Skeletal muscle cell (primary cell): ENCODE measurements at regions not wholly inside any gene's neighbourhood (a gene's known extent, or its start where the extent isn't known, plus 50 kb on each side); places are given as distances from the start of the nearest gene placed in this dataset.
A peak's percentile ranks its signal among the peaks of the same experiment; 100 is the strongest.
"Not testable (repeated sequence)": the region's sequence is repeated elsewhere in the genome, so short reads cannot be mapped to it uniquely, and the experiment has no call there.

Experiments used
- DNase-seq: peaks from one replicate; pipeline ENCODE4 v3.0.0-alpha.2; 2010; ENCODE audit warnings: low read depth
- H3K4me3 ChIP-seq: 2 replicates; pipeline ENCODE4 v1.5.1; 2011; ENCODE audit warnings: low read depth, mild to moderate bottlenecking, control low read depth, low read length, moderate library complexity

DNA sequence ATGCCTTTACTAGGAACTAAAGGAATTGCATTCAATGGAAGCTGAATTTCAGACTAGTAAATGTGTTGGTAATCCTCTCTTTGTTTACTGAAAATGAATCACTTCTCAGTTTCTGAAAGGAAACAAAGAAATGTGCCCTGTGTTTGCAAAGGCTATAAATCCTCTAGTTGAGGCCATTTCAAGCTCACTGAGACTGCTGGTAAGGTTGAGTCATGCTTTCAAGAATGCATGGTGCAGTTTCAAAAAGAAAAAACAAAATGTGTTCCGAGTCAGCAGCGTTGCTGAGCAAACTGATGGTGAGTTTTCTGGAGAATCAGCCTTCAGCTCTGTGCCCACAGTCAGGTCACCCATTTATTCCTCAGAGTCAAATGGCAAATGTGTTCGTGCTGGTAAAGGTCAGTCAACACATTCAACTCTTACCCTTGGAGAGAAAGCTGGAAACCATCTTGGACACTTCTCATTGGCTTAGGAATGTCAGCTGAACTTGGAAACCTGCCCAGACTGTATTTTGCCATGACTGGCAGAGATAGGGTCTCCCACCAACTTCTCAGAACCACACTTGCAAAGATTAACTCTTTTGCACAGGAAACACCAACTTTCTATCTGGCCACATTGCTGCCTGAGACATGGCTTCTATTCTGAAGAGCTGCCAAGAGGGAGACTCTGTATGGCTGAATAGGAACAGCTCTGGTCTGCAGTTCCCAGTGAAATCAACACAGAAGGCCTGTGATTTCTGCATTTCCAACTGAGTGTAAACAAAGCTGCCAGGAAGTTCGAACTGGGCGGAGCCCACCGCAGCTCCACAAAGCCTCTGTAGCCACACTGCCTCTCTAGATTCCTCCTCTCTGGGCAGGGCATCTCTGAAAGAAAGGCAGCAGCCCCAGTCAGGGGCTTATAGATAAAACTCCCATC, 484.4 kb downstream of the ATP23 start:
- peak overlapping the region; percentile 6 for H3K4me3 ChIP-seq
- DNase-seq = peak; percentile 93

DNA sequence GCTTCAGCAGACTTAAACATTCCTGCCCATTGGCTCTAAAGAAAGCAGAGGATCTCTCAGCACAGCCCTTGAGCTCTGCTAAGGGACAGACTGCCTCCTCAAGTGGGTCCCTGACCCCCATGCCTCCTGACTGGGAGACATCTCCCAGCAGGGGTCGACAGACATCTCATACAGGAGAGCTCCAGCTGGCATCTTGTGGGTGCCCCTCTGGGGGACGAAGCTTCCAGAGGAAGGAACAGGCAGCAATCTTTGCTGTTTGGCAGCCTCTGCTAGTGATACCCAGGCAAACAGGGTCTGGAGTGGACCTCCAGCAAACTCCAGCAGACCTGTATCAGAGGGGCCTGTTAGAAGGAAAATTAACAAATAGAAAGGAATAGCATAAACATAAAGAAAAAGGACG, 485.1 kb downstream of the ATP23 start:
- DNase-seq, H3K4me3 ChIP-seq: not testable (repeated sequence)

DNA sequence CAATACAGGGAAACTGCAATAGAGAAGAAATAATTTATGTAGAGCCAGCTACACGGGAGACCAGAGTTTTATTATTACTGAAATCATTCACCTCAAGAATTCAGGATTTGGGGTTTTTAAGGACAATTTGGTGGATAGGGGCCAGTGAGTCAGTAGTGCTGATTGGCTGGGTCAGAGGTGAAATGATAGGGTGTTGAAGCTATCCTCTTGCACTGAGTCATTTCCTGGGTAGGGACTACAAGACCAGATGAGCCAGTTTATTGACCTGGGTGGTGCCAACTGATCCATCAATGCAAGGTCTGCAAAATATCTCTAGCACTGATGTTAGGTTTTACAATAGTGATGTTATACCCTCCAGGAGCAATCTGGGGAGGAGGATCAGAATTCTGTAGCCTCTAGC, 486.3 kb downstream of the LRIG3 start:
- H3K4me3 ChIP-seq = no peak overlapping the region
- no peak for DNase-seq

DNA sequence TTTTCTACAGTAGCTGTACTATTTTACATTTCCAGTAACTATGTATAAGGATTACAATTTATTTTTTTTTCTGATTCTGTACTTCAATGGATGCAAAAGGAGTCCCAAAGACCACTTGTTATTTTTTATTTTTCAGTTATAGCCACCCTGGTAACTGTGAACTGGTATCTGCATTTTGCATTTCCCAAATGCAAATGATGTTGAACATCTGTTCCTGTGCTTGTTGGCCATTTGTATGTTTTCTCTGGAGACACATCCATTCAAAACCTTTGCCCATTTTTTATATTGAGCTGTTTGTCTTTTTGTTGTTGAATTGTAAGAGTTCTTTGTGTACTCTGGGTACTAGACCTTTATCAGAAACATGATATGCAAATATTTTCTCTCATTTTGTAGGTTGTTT, 485.6 kb downstream of the LRIG3 start:
- no peak for DNase-seq
- H3K4me3 ChIP-seq = no peak overlapping the region

DNA sequence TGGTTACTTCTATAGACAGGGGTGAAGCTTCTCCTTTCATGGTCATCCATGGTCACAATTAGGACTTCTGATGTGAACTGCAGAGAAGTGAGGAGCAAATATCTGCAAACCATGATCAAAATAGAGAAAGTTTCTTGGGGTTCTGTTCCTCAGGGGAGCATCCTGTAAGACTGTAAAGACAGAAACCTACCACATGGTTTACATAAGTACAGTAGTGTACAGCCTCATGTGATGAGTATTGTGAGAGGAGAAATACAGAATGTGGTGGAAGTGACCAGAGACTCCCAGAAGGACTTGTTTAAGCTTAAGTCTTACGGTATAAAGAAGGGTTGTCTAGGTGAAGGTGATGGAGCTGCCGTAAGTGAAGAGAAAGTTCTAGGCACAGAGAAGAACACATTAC, 484.7 kb downstream of the LRIG3 start:
- DNase-seq = no peak
- no peak overlapping the region for H3K4me3 ChIP-seq

DNA sequence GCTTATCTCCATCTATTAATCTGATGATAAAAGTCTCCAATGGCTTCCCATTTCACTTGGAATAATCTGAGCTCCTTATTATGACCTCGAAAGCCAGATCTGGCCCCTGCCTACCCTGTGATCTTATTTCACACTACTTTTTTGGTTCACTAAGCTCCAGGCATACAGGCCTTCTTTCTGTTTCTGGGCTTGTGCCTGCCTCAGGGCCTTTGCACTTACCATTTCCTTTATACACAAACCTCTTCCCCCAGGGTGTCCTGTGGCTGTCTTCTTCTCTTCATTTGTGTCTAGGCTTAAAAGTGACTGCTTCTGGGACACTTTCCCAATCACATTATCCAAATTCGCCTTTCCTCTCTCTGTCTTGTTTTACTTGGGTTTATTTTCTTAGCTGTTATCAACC, 478.8 kb downstream of the LRIG3 start:
- no peak for DNase-seq
- H3K4me3 ChIP-seq = no peak overlapping the region

DNA sequence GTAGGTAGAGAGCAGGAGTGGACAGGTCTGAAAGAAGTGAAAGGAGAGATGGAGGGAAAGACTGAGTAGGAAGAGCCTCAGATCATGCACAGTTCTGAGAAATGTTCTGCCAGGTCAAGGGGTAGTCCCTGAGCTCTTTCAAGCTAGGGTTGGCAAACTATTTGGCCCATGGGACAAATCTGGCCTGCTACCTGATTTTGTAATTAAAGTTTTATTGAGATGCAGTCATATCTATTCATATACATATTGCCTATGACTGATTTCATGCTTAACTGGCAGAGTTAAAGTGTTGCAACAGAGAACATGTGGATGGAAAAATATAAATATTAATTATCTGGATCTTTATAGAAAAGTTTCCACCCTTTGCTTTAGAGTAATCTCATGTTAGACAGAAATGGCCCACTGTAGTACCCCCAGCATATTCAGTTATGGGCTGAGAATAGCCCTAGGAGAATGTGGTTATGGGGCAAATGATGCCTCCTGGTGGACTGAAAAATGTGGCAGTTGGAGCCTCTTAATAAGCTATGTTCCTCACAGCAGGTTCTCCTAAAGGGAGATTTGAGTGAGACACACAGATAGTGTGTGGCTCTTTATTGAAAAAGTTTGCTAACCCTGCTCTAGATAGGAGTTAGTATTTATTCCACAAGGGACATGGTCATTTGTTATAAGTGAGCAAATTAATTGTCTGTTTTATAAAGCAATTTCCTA, 476.9 kb downstream of the LRIG3 start:
- no peak for DNase-seq
- no peak overlapping the region for H3K4me3 ChIP-seq

DNA sequence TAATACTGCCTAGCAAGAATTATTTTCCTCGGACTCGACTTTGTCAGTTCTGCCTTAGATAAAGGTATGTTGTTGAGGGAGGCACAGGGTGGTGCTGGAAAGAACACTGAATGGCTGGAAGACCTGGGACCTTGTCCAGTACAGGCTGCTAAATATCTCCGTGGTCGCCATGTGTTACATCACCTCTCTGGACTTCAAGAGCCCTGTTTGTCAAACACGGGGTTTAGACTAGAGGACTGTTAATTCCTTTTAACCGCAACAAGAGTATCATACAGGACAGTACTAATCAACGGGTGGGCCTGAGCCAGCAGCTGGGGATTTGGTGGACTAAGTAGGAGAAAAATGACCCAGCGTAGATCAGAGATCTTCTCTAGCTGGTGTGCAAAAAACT, 476.3 kb downstream of the LRIG3 start:
- no peak overlapping the region for H3K4me3 ChIP-seq
- no peak for DNase-seq

DNA sequence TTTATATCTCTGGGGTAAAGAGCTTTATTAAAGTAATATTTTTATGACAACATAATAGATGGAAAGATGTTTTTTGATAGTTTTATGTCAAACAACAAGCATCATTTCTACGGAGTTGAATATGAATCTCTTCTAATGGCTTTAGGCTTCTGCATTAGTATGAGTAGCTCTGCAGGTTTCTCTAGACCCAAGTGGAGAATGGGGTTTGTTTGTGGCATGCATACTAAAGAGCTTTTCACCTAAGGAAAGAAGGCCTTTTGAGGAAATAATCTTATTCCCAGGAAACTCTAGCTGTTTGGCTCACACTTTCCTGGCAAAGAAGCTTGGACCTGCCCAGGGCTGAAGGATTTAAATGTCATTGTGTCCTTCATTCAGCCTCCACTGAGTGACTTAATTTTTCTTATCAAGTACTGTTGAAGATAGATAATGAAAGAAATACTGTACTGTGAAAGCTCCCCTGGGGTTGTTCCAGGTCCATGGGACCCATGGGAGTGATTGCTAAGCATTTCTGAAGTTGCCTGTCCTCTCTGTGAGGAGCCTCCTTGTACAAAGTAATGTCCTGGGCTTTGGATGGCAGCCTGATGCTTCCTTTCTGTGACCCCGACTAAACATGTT, 469.3 kb downstream of the LRIG3 start:
- H3K4me3 ChIP-seq = no peak overlapping the region
- DNase-seq = no peak

DNA sequence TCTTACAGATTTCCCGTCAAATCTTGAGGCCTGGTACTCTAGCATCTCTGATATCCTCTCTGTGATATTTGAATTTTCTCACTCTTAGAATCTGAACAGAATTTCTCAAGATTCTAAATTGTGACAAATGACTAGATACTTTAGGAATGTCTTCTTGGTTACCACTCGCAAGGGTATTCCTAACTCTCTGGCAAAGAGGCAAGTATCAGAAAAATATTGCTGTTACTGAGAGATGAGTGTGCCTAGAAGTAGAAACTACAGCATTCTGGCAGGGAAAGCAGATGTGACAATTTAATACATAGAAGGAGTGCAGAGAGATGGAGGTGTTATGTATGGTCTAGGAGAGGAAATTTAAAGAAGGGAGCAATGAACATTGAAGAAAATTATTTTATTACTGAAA, 467.8 kb downstream of the LRIG3 start:
- DNase-seq = no peak
- H3K4me3 ChIP-seq = no peak overlapping the region

DNA sequence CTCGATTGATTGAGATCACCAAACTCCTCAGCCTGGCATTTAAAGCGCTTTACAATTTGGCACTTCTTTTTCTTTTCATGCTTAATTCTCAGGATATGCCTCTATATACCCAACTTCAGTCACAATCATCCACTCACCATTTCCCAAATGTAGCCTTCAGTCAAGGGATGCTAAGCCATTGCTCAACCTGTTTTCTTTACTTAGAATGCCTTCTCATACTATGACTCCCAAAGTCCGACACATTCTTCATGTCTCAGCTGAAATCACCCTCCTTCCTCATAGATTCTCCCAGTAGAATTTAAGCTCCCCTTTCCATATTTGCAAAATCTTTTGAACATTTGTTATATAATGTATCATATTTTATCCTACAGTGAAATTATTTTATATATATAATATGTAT, 467.0 kb downstream of the LRIG3 start:
- no peak for DNase-seq
- H3K4me3 ChIP-seq = no peak overlapping the region

DNA sequence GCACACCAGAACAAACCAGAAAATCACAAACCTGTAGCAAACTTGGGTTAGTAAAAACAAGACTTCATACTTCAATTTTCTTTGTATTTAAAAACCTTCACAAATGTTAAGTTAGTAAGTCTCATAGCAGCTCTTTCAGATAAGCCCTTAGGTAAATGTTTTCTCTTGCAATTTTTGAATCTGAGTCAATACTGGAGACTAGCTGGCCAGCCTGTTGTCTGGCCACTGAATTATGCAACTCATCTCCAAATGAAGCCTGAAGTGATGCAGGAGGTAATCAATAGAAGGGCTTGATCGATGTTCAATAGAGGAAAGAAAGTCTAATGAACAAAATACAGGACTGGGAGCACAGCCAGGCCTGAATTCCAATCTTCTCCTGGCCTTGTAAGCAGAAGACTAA, 465.2 kb downstream of the LRIG3 start:
- no peak for DNase-seq

DNA sequence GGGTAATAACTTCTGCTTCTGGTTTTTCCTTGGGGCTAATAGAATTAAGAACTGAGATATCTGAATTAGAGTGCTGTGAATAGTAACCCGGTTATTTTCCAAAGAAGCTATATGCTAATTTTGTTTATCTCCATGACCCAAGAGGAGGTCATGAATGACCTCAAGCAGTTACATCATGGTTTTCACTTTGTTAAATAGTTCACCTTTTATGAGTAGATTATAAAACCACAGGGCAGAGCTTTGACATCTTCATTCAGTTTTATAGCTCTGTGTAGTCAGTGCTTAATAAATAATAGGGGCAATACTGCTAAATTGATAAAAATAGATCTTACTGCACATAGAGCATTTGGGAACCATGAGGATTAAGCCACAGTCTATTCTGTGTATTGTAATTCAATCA, 462.2 kb downstream of the LRIG3 start:
- no peak overlapping the region for H3K4me3 ChIP-seq
- no peak for DNase-seq

More for the DNA sequence above, 465.2 kb downstream of the LRIG3 start:
- H3K4me3 ChIP-seq = no peak overlapping the region

DNA sequence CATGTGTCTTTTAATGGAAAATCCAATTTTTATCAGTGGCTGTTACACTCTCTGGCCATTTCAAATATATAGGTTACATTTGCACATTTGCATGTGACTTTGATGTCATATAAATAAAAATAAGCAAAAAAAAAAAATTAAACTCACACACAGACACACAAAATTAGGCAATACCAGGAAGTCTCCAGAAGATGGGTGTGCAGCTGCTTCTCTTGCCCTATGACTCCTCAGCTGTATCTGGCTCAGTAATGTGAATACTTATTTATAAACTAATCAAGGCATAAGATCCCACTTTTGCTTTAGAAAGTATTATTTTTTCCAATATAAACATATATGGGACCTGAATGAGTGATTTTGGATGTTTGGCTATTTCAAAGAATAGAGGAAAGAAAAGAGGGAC, 461.1 kb downstream of the LRIG3 start:
- H3K4me3 ChIP-seq = no peak overlapping the region
- DNase-seq = no peak

DNA sequence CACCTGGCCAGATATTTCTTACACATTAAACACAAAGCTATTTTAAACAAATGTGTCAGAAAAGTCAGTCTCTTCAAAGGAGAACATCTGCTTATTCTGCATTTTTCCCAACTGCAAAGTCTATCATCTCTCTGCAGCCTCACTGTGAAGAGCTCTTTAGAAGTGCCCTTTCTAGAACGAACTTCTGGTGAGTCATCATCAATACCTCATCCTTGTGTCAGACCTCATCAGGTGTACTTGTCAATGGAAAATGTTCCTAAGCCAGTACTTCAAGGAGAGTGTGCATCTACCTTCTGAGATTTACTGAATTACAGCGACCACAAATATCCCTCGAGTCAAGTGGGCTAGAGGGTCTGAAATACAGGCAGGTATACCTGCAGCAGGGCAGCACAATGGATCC, 457.3 kb downstream of the LRIG3 start:
- DNase-seq = no peak
- H3K4me3 ChIP-seq = no peak overlapping the region

DNA sequence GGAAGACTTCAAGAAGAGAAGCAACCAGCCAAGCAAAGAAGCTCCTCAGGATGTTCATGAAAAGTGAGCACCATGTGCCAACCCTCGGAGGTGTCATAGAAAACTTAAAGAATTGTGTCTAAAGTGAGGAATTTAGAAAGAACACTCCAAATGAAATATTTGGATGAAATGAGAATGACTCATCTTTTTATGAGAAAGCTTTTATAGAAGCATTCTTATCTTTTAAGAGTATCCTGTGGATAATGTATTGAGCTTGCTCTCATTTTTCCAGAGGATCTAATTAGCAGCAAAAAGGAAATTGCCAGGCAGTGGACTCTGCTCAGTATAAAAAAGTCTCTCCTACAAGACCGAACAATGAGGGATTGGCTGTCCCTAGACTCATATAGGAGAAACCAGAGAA, 454.9 kb downstream of the LRIG3 start:
- no peak for DNase-seq

DNA sequence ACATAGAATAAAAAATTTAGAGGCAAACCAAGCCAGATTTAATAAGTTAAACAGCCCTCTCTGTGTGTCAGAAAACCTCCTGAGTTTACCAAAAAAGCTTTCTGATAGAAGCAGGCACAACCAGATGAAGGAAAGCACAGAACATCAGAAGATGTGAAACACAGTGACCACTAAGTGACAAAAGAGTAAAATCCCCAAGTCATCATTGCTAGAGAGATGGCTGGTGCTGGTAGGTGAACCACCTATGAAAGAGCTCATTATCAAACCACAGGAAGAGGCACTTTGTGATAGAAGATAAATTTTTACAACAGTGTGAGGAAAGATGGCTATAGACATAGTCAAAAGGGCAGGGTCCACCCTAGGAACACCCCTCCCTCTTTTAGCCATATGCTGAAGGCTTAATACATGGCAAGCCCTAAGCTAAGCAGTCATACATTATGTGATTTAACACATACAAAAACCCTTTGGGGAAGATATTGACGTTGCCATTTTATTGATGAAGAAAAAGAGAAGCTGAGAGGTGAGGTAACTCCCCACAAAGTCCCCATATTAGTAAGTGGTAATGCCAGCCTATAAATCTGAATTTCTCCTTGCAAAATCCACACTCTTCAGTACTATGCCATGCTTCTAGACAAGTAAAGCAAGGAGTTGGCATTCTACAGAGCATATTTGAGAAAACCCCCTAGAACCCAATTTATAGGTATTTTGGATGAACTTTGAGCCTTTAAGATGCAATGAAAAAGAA, 449.9 kb downstream of the LRIG3 start:
- H3K4me3 ChIP-seq = no peak overlapping the region
- DNase-seq = no peak

More for the DNA sequence above, 454.9 kb downstream of the LRIG3 start:
- H3K4me3 ChIP-seq = no peak overlapping the region

DNA sequence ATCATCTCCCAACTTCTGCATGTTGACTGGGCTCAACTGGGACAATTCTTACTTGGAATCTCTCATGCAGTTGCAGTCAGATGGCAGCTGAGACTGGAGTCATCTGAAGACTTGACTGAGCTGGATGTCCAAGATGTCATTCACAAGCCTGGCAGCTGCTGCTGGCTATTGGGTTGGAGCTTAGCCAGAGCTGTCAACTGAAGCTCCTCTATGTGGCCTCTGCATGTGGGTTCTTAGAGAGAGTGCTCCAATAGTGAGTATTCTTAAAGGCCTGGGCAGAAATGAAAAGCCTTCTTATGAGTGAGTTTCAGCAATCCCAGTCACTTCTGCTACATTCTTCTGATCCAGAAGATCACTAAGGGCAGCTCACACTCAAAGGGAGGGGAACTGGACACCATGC, 440.9 kb downstream of the LRIG3 start:
- no peak overlapping the region for H3K4me3 ChIP-seq
- no peak for DNase-seq

DNA sequence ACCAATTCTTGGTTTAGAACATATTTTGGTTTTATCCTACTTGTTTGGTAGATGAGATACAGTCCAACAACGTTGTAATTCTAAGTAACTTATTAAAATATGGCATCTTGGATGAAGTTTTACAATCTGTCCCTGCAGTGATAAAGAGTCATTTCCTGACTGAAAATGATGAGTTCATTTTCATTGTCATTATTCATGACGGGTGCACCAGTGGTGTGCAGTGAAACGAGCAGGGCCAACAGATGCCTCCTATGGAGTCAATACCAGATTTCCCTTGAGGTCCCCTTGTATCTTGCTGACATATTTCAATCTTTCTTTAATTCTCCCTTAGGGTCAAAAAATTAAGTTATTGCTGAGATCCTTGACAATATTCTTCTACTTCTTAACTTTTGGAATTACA, 438.5 kb downstream of the LRIG3 start:
- DNase-seq = no peak
- H3K4me3 ChIP-seq = no peak overlapping the region

DNA sequence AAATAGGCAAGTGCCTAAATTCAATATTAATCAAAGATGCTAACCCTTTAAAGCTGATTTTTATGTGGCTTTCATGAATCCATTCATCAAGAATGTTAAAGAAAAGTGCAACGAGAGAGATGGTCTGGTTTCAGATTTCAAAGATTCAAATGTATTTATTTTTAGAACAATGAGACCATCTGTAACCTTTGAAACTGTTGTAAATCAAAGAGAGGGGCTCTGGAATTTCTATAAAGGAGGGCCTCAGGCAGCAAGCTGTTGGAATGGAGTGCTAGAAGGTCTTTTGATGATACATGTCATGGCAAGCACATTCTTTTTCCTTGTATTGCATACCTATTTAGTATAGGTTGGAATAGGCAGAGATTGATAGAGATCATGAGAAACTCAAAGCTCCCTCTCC, 433.0 kb downstream of the LRIG3 start:
- no peak overlapping the region for H3K4me3 ChIP-seq
- DNase-seq = no peak
